ENCODE measurements at regions not wholly inside any gene's neighbourhood (a gene's known extent, or its start where the extent isn't known, plus 50 kb on each side); places are given as distances from the start of the nearest gene placed in this dataset.

GRCh38 chr2:236899146-236899545 is 186.5 kb upstream of the COPS8 start:
- TF ChIP-seq CTCF (IDR thresholded peaks at IDR 0.05) = no peak
- no peak for TF ChIP-seq EP300 (IDR thresholded peaks at IDR 0.05)
- no peak for TF ChIP-seq POLR2AphosphoS5 (IDR thresholded peaks at IDR 0.05)
